ENCODE measurements at regions not wholly inside any gene's neighbourhood (a gene's known extent, or its start where the extent isn't known, plus 50 kb on each side); places are given as distances from the start of the nearest gene placed in this dataset.
"Not testable (repeated sequence)": the region's sequence is repeated elsewhere in the genome, so short reads cannot be mapped to it uniquely, and the experiment has no call there.

DNA sequence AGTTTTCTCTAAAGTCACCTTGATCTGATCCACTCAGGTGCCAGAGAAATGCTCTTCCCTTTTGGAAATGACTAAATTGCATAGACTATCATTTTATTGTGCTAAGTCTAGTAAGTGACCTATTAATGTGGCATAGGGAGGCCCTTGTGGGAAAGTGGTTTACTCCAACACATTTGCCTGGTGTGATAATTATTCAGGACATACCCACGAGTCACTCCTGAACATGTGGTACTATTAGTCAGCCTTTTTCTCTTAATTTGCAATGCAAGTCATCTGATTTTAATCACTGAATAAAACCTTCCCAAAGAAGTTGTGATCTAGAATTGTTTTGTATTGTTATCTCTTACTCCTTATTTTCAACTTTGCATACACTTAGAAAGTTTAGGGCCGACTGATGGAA is 148.7 kb downstream of the OR4C45 start:
- H3K4me3 ChIP-seq (ENCODE audit: low read depth, poor library complexity, severe bottlenecking), result no peak overlapping the region
- TF ChIP-seq, protein P1, sequence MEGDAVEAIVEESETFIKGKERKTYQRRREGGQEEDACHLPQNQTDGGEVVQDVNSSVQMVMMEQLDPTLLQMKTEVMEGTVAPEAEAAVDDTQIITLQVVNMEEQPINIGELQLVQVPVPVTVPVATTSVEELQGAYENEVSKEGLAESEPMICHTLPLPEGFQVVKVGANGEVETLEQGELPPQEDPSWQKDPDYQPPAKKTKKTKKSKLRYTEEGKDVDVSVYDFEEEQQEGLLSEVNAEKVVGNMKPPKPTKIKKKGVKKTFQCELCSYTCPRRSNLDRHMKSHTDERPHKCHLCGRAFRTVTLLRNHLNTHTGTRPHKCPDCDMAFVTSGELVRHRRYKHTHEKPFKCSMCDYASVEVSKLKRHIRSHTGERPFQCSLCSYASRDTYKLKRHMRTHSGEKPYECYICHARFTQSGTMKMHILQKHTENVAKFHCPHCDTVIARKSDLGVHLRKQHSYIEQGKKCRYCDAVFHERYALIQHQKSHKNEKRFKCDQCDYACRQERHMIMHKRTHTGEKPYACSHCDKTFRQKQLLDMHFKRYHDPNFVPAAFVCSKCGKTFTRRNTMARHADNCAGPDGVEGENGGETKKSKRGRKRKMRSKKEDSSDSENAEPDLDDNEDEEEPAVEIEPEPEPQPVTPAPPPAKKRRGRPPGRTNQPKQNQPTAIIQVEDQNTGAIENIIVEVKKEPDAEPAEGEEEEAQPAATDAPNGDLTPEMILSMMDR (IDR thresholded peaks at IDR 0.05), result no peak
- no peak for TF ChIP-seq POLR2A (IDR thresholded peaks at IDR 0.05)
- no peak for DNase-seq (ENCODE audit: low spot score in 2 of 2)
- 67 to 73% methylated on average over 2 of the region's 2 CpGs for WGBS, 2 donors
- intact Hi-C loops (cut with DNase I; ENCODE audit: low total_unique reads), result no loop called here

DNA sequence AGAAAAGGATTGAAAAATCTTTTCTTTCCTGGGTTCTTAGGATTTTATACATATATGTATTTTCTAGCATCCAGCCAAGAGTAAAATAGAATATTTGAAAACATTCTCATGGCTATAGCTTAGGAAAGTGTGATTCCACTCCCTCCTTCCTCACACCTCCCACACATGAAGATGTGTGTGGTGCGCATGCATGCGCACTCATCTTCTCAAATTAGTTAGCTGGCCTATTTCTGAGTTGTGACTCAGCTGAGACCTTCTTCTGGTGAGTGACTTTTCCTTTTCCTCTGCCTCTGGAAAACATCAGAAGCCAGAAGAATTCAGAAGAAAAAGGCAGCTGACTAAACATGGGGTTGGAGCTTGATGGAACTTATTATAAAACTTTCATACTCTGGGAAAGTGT is 149.8 kb downstream of the OR4C45 start:
- WGBS, 2 donors, result 86 to 91% methylated on average over 2 of the region's 2 CpGs
- no peak overlapping the region for H3K4me3 ChIP-seq (ENCODE audit: low read depth, poor library complexity, severe bottlenecking)
- intact Hi-C loops (cut with DNase I; ENCODE audit: low total_unique reads), result no loop called here
- no peak for TF ChIP-seq POLR2A (IDR thresholded peaks at IDR 0.05)
- DNase-seq (ENCODE audit: low spot score in 2 of 2), result no peak

DNA sequence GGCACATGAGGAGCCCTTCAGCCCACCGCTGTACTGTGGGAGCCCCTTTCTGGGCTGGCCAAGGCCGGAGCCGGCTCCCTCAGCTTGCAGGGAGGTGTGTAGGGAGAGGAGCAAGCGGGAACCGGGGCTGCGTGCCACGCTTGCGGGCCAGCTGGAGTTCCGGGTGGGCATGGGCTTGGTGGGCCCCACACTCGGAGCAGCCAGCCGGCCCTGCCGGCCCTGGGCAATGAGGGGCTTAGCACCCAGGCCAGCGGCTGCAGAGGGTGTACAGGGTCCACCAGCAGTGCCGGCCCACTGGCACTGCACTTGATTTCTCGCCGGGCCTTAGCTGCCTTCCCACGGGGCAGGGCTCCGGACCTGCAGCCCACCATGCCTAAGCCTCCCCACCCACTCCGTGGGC is 150.5 kb downstream of the OR4C45 start:
- DNase-seq (ENCODE audit: low spot score in 2 of 2); H3K4me3 ChIP-seq (ENCODE audit: low read depth, poor library complexity, severe bottlenecking); intact Hi-C loops (cut with DNase I; ENCODE audit: low total_unique reads): not testable (repeated sequence)
- WGBS, 2 donors, result 91 to 95% methylated on average over 10 to 16 of the region's 19 CpGs

DNA sequence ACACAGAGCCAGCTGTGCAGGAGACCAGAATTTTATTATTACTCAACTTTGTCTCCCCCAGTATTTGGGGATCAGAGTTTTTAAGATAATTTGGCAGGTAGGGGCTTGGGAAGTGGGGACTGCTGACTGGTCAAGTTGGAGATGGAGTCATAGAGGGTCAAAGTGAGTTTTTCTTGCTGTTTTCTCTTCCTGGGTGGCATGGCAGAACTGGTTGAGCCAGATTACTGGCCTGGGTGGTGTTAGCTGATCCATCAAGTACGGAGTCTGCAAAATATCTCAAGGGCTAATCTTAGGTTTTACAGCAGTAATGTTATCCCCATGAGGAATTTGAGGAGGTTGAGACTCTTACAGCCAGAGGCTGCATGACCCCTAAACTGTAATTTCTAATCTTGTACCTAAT is 153.5 kb downstream of the OR4C45 start:
- intact Hi-C loops (cut with DNase I; ENCODE audit: low total_unique reads), result no loop called here

DNA sequence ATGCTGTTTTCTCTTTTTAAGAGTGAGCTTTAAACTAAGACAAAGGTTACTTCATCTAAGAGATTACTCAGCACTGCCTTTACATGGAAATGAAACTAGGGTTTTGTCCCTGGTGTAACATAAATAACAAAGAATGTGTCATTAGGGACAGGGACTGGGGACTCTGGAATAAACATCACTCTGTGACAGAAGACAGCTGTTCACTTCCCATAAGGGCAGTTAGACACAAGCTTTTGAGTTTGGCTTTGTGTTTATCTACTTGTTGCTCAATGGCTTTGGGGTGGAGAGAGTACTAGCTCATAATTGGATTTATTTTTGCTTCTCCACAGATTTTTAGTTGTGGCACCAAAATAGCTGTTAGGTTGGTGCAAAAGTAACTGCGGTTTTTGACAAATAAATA is 154.5 kb downstream of the OR4C45 start:
- DNase-seq (ENCODE audit: low spot score in 2 of 2), result no peak
- TF ChIP-seq, protein P1 (IDR thresholded peaks at IDR 0.05), result no peak
- TF ChIP-seq POLR2A (IDR thresholded peaks at IDR 0.05), result no peak
- H3K4me3 ChIP-seq (ENCODE audit: low read depth, poor library complexity, severe bottlenecking), result no peak overlapping the region
- intact Hi-C loops (cut with DNase I; ENCODE audit: low total_unique reads), result no loop called here
- 15 to 41% methylated on average over 1 of the region's 1 CpG for WGBS, 2 donors

More for the DNA sequence above, 153.5 kb downstream of the OR4C45 start:
- 68 to 70% methylated on average over 1 of the region's 1 CpG for WGBS, 2 donors
- no peak overlapping the region for H3K4me3 ChIP-seq (ENCODE audit: low read depth, poor library complexity, severe bottlenecking)
- DNase-seq (ENCODE audit: low spot score in 2 of 2), result no peak
- TF ChIP-seq, protein P1 (IDR thresholded peaks at IDR 0.05), result no peak
- TF ChIP-seq POLR2A (IDR thresholded peaks at IDR 0.05), result no peak

DNA sequence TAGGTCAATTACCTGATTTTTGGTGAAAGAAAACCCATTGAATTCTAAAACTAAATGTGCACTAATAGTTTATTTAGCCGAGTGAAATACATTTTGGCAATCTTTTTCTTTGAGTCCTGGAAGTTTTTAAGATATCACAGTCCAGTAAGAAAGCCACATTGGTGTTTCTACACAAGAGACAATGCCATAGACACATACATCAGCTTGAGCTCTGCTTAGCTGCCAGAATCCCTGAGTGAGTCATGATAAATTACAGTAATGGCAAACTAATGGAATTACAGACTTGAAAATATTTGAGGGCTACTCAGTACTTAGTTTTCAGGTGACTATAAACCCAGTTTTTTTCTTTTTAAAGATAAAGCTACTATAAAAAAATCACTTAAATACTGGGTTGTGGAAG is 155.4 kb downstream of the OR4C45 start:
- intact Hi-C loops (cut with DNase I; ENCODE audit: low total_unique reads), result no loop called here
- no peak overlapping the region for H3K4me3 ChIP-seq (ENCODE audit: low read depth, poor library complexity, severe bottlenecking)
- WGBS, 2 donors, result 11 to 27% methylated on average over 1 of the region's 1 CpG
- TF ChIP-seq, protein P1 (IDR thresholded peaks at IDR 0.05), result no peak
- TF ChIP-seq POLR2A (IDR thresholded peaks at IDR 0.05), result no peak
- no peak for DNase-seq (ENCODE audit: low spot score in 2 of 2)

DNA sequence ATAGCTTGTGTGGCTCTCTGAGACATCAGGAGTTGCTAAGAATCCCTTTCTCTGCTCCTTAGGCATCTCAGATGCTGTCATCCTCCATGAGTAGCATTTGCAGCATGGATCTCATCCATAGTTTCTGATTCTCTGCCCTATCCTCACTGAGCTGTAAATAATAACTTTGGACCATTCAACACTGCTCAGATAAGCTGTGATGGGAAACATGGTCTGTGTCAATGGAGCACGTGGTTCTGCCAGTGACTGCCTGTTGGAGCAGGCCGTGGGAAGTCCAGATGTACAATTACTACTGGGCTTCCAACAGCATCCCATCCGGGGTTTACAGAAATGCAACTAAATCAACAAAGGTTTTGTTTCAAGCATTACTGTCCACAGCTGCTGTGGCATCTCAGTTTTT is 160.1 kb downstream of the OR4C45 start:
- TF ChIP-seq POLR2A (IDR thresholded peaks at IDR 0.05), result no peak
- TF ChIP-seq, protein P1 (IDR thresholded peaks at IDR 0.05), result no peak
- intact Hi-C loops (cut with DNase I; ENCODE audit: low total_unique reads), result no loop called here
- no peak for DNase-seq (ENCODE audit: low spot score in 2 of 2)
- WGBS, 2 donors, result 46 to 60% methylated on average over 3 of the region's 3 CpGs
- H3K4me3 ChIP-seq (ENCODE audit: low read depth, poor library complexity, severe bottlenecking), result no peak overlapping the region

All from lower leg skin (tissue), 4 donors.